H7 (cell line): ENCODE measurements at regions not wholly inside any gene's neighbourhood (a gene's known extent, or its start where the extent isn't known, plus 50 kb on each side); places are given as distances from the start of the nearest gene placed in this dataset.
"Not testable (repeated sequence)": the region's sequence is repeated elsewhere in the genome, so short reads cannot be mapped to it uniquely, and the experiment has no call there.

ENCODE experiments used
- DNase-seq: peaks from one replicate; pipeline ENCODE4 v3.0.0; 2012
- H3K27me3 ChIP-seq: 2 replicates; pipeline ENCODE4 v1.6.0; 2011; ENCODE audit warnings: mild to moderate bottlenecking, low read length; ENCODE audit not compliant: control insufficient read depth, insufficient read depth
- H3K36me3 ChIP-seq: replicated peaks from 2 replicates; pipeline ENCODE4 v1.5.1; 2011; ENCODE audit warnings: low read length; ENCODE audit not compliant: control insufficient read depth, insufficient read depth
- H3K4me3 ChIP-seq: 2 replicates; pipeline ENCODE4 v1.5.1; 2011; ENCODE audit warnings: low read depth, mild to moderate bottlenecking, control low read depth, low read length, moderate library complexity; ENCODE audit not compliant: insufficient read depth

GRCh38 chr4:37555322-37555721 lies 130.9 kb downstream of the RELL1 start:
- Histone ChIP-seq H3K36me3 (no peaks in the 10 kb centered on the region), H3K4me3 (no peak overlapping the region), H3K27me3 (no peaks in the 10 kb centered on the region)
- no peak for DNase-seq

GRCh38 chr4:37549866-37550265 lies 136.3 kb downstream of the RELL1 start:
- not testable (repeated sequence) for DNase-seq, H3K36me3 ChIP-seq, H3K4me3 ChIP-seq, H3K27me3 ChIP-seq

GRCh38 chr4:37549041-37549440 lies 137.1 kb downstream of the RELL1 start:
- no peaks in the 10 kb centered on the region for H3K36me3 ChIP-seq
- no peaks in the 10 kb centered on the region for H3K27me3 ChIP-seq
- H3K4me3 ChIP-seq = no peak overlapping the region
- DNase-seq = no peak

GRCh38 chr4:37546586-37546985 lies 139.6 kb downstream of the RELL1 start:
- H3K4me3 ChIP-seq = no peak overlapping the region
- DNase-seq = no peak
- H3K36me3 ChIP-seq = no peaks in the 10 kb centered on the region
- H3K27me3 ChIP-seq = no peaks in the 10 kb centered on the region

- no peak for DNase-seq
- Histone ChIP-seq H3K36me3 (no peaks in the 10 kb centered on the region), H3K27me3 (no peaks in the 10 kb centered on the region), H3K4me3 (no peak overlapping the region)
Observed at GRCh38 chr4:37542706-37543105, 143.5 kb downstream of the RELL1 start.

- Histone ChIP-seq H3K27me3 (no peaks in the 10 kb centered on the region), H3K36me3 (no peaks in the 10 kb centered on the region), H3K4me3 (no peak overlapping the region)
- no peak for DNase-seq
Observed at GRCh38 chr4:37541956-37542355, 144.2 kb downstream of the RELL1 start.

GRCh38 chr4:37540486-37540885 lies 145.7 kb downstream of the RELL1 start:
- Histone ChIP-seq H3K36me3 (no peaks in the 10 kb centered on the region), H3K27me3 (no peaks in the 10 kb centered on the region), H3K4me3 (no peak overlapping the region)
- DNase-seq = peak; percentile 57

- no peaks in the 10 kb centered on the region for H3K36me3 ChIP-seq
- no peak for DNase-seq
- no peaks in the 10 kb centered on the region for H3K27me3 ChIP-seq
- no peak overlapping the region for H3K4me3 ChIP-seq
Observed at GRCh38 chr4:37538931-37539330, 147.2 kb downstream of the RELL1 start.

- Histone ChIP-seq H3K27me3 (no peaks in the 10 kb centered on the region), H3K4me3 (no peak overlapping the region), H3K36me3 (no peaks in the 10 kb centered on the region)
- no peak for DNase-seq
Observed at GRCh38 chr4:37537484-37537883, 148.7 kb downstream of the RELL1 start.

- no peaks in the 10 kb centered on the region for H3K27me3 ChIP-seq
- H3K36me3 ChIP-seq = no peaks in the 10 kb centered on the region
- no peak for DNase-seq
- H3K4me3 ChIP-seq = no peak overlapping the region
Observed at GRCh38 chr4:37535872-37536271, 150.3 kb downstream of the RELL1 start.

- Histone ChIP-seq H3K4me3 (no peak overlapping the region), H3K27me3 (no peaks in the 10 kb centered on the region), H3K36me3 (no peaks in the 10 kb centered on the region)
- DNase-seq = no peak
Observed at GRCh38 chr4:37533286-37534033, 152.7 kb downstream of the RELL1 start.

GRCh38 chr4:37531151-37531550 lies 155.0 kb downstream of the RELL1 start:
- Histone ChIP-seq H3K4me3 (no peak overlapping the region), H3K36me3 (no peaks in the 10 kb centered on the region), H3K27me3 (no peaks in the 10 kb centered on the region)
- DNase-seq = no peak

- no peak for DNase-seq
- Histone ChIP-seq H3K4me3 (no peak overlapping the region), H3K27me3 (no peaks in the 10 kb centered on the region), H3K36me3 (no peaks in the 10 kb centered on the region)
Observed at GRCh38 chr4:37530451-37530850, 155.7 kb downstream of the RELL1 start.

- DNase-seq = no peak
- H3K36me3 ChIP-seq = no peaks in the 10 kb centered on the region
- H3K27me3 ChIP-seq = no peaks in the 10 kb centered on the region
- H3K4me3 ChIP-seq = no peak overlapping the region
Observed at GRCh38 chr4:37528166-37528885, 157.8 kb downstream of the RELL1 start.

GRCh38 chr4:37524267-37524666 lies 161.9 kb downstream of the RELL1 start:
- no peaks in the 10 kb centered on the region for H3K36me3 ChIP-seq
- H3K4me3 ChIP-seq = no peak overlapping the region
- DNase-seq = peak; percentile 24
- no peaks in the 10 kb centered on the region for H3K27me3 ChIP-seq
